Mesendoderm (in vitro differentiated cells): ENCODE measurements at regions not wholly inside any gene's neighbourhood (a gene's known extent, or its start where the extent isn't known, plus 50 kb on each side); places are given as distances from the start of the nearest gene placed in this dataset.
"Not testable (repeated sequence)": the region's sequence is repeated elsewhere in the genome, so short reads cannot be mapped to it uniquely, and the experiment has no call there.

ENCODE experiments used
- DNase-seq: peaks from one replicate; pipeline ENCODE4 v3.0.0; 2013
- H2AK5ac ChIP-seq: 2 replicates; pipeline ENCODE4 v1.6.1; 2013; ENCODE audit warnings: low read length, inconsistent platforms
- H2BK120ac ChIP-seq: 2 replicates; pipeline ENCODE4 v1.6.1; 2013; ENCODE audit warnings: low read depth, mild to moderate bottlenecking, low read length, moderate library complexity, mixed read lengths
- H2BK15ac ChIP-seq: replicated peaks from 2 replicates; pipeline ENCODE4 v1.6.1; 2013; ENCODE audit warnings: low read depth, mild to moderate bottlenecking, moderate library complexity
- H2BK5ac ChIP-seq: 2 replicates; pipeline ENCODE4 v1.6.1; 2013; ENCODE audit warnings: low read length, inconsistent platforms
- H3K18ac ChIP-seq: 2 replicates; pipeline ENCODE4 v1.6.1; 2013; ENCODE audit warnings: mild to moderate bottlenecking, low read length, mixed read lengths
- H3K23ac ChIP-seq: one replicate; pipeline ENCODE4 v1.6.1; 2013; ENCODE audit warnings: low read length
- H3K27ac ChIP-seq: 2 replicates; pipeline ENCODE4 v1.5.1; 2013; ENCODE audit warnings: low read depth, mild to moderate bottlenecking, inconsistent platforms, low read length, moderate library complexity
- H3K27me3 ChIP-seq: 2 replicates; pipeline ENCODE4 v1.6.1; 2013; ENCODE audit warnings: low read length, control low read depth, mild to moderate bottlenecking, inconsistent platforms; ENCODE audit not compliant: insufficient read depth, poor library complexity
- H3K36me3 ChIP-seq: 2 replicates; pipeline ENCODE4 v1.6.1; 2013; ENCODE audit warnings: low read length, inconsistent platforms; ENCODE audit not compliant: control insufficient read depth, insufficient read depth
- H3K4ac ChIP-seq: one replicate; pipeline ENCODE4 v1.6.1; 2013; ENCODE audit warnings: low read depth, mild to moderate bottlenecking, low read length, moderate library complexity
- H3K4me1 ChIP-seq: 2 replicates; pipeline ENCODE4 v1.6.1; 2013; ENCODE audit warnings: low read depth, low read length, inconsistent platforms; ENCODE audit not compliant: control insufficient read depth
- H3K4me2 ChIP-seq: 2 replicates; pipeline ENCODE4 v1.6.1; 2013; ENCODE audit warnings: low read length
- H3K4me3 ChIP-seq: 2 replicates; pipeline ENCODE4 v1.5.1; 2013; ENCODE audit warnings: mild to moderate bottlenecking, low read length
- H3K56ac ChIP-seq: one replicate; pipeline ENCODE4 v1.6.1; 2013; ENCODE audit warnings: low read length
- H3K79me1 ChIP-seq: 2 replicates; pipeline ENCODE4 v1.6.1; 2013; ENCODE audit warnings: low read length, inconsistent platforms
- H3K79me2 ChIP-seq: 2 replicates; pipeline ENCODE4 v1.6.1; 2013; ENCODE audit warnings: mild to moderate bottlenecking, low read length; ENCODE audit not compliant: control insufficient read depth, insufficient read depth
- H3K9ac ChIP-seq: 2 replicates; pipeline ENCODE4 v1.6.1; 2013; ENCODE audit warnings: low read length, inconsistent platforms
- H4K5ac ChIP-seq: one replicate; pipeline ENCODE4 v1.6.1; 2013; ENCODE audit warnings: low read length
- H4K8ac ChIP-seq: one replicate; pipeline ENCODE4 v1.6.1; 2013; ENCODE audit warnings: low read depth, mild to moderate bottlenecking, control low read depth, low read length, moderate library complexity
- WGBS: extraction: QIAGEN DNeasy Blood & Tissue Kit; methylation state at CpG from one replicate; pipeline ENCODE4 v1.1.7; 2013; ENCODE audit warnings: low lambda C conversion rate, missing lambda C conversion rate; ENCODE audit not compliant: insufficient coverage; ENCODE audit errors: extremely low coverage; 5-methylcytosine and 5-hydroxymethylcytosine counted together

DNA sequence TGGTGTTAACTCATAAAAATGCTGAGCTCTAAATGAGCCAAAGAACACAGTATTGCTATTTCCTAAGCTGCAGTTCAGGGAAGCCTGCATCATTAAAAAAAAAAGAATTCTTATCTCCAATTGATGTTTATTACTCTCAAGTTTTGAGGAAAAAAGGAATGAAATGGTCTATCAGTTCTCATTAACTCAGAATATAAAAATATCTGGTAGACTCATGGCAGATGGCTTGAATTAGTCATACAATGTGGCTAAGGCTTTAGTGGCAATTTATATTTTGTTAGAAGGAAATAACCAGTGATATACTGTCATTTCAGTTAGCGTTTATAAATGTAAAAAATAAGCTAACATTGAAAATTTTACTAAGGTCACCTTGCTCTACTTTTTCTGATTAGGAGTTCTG lies 1403.4 kb upstream of the C9orf72 start:
- H3K4ac ChIP-seq: no peak overlapping the region
- no peak overlapping the region for H3K18ac ChIP-seq
- no peak overlapping the region for H3K4me2 ChIP-seq
- no peak overlapping the region for H3K23ac ChIP-seq
- no peak overlapping the region for H2BK5ac ChIP-seq
- no peak overlapping the region for H4K8ac ChIP-seq
- H2AK5ac ChIP-seq: no peak overlapping the region
- no peak overlapping the region for H2BK15ac ChIP-seq
- H3K9ac ChIP-seq: no peak overlapping the region
- H2BK120ac ChIP-seq: no peak overlapping the region
- no CpG with 5 or more reads among the region's 1 CpG for WGBS
- no peaks in the 10 kb centered on the region for H3K4me1 ChIP-seq
- no peak overlapping the region for H3K56ac ChIP-seq
- H3K4me3 ChIP-seq: no peak overlapping the region
- no peaks in the 10 kb centered on the region for H3K27me3 ChIP-seq
- DNase-seq: no peak
- H3K27ac ChIP-seq: no peak overlapping the region
- no peak overlapping the region for H4K5ac ChIP-seq
- no peaks in the 10 kb centered on the region for H3K79me2 ChIP-seq
- H3K79me1 ChIP-seq: no peaks in the 10 kb centered on the region
- no peaks in the 10 kb centered on the region for H3K36me3 ChIP-seq

DNA sequence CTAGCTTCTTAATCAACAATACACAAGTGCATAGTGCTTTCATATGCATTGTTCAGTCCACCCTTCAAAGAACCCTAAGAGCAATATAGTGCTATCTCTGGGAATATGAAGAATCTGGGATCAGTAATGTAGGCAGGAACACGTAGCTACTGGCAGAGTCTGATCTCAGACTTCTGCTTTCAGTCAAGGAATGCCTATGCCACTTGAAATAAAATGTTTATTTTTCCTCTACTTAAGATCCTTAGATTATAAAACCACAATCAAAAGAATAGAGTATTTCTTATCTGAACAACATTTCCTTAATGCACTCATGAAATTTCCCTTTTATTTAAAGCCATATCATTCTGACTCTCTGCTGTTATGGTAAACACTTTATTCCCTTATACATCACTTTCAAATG lies 1407.8 kb upstream of the C9orf72 start:
- Histone ChIP-seq H3K4me3 (no peak overlapping the region), H2BK120ac (no peak overlapping the region), H4K5ac (no peak overlapping the region), H2BK15ac (no peak overlapping the region), H3K4me1 (no peaks in the 10 kb centered on the region), H3K56ac (no peak overlapping the region), H4K8ac (no peak overlapping the region), H2AK5ac (no peak overlapping the region), H2BK5ac (no peak overlapping the region), H3K9ac (no peak overlapping the region), H3K79me2 (no peaks in the 10 kb centered on the region), H3K4ac (no peak overlapping the region), H3K36me3 (no peaks in the 10 kb centered on the region), H3K18ac (no peak overlapping the region), H3K27ac (no peak overlapping the region), H3K27me3 (no peaks in the 10 kb centered on the region), H3K23ac (no peak overlapping the region), H3K79me1 (no peaks in the 10 kb centered on the region), H3K4me2 (no peak overlapping the region)
- no CpG with 5 or more reads among the region's 1 CpG for WGBS
- DNase-seq: no peak

DNA sequence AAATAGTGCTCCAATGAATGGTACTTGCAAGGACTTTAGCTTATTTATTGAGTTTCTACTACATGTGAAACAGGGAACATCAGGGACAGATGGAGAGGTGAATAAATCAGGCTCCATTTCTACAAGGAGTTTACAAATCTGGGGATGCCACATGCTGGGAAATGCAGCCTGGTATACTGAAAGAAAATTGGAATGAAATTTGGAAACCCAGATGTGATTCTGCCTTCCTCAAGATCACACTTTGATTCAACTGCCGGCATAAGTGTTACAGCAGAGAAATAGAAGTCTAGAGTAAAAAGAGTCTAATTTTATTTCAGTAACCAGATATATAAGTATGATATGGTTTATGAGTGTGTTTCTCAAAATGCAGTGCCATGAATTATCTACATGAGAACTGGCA lies 1408.4 kb upstream of the C9orf72 start:
- Histone ChIP-seq H3K4me3 (no peak overlapping the region), H3K79me1 (no peaks in the 10 kb centered on the region), H3K9ac (no peak overlapping the region), H3K79me2 (no peaks in the 10 kb centered on the region), H3K4me2 (no peak overlapping the region), H3K4me1 (no peaks in the 10 kb centered on the region), H2AK5ac (no peak overlapping the region), H3K36me3 (no peaks in the 10 kb centered on the region), H3K4ac (no peak overlapping the region), H3K56ac (no peak overlapping the region), H3K23ac (no peak overlapping the region), H4K5ac (no peak overlapping the region), H2BK120ac (no peak overlapping the region), H2BK15ac (no peak overlapping the region), H3K18ac (no peak overlapping the region), H3K27ac (no peak overlapping the region), H4K8ac (no peak overlapping the region), H3K27me3 (no peaks in the 10 kb centered on the region), H2BK5ac (no peak overlapping the region)
- WGBS: no CpG with 5 or more reads among the region's 1 CpG
- no peak for DNase-seq

DNA sequence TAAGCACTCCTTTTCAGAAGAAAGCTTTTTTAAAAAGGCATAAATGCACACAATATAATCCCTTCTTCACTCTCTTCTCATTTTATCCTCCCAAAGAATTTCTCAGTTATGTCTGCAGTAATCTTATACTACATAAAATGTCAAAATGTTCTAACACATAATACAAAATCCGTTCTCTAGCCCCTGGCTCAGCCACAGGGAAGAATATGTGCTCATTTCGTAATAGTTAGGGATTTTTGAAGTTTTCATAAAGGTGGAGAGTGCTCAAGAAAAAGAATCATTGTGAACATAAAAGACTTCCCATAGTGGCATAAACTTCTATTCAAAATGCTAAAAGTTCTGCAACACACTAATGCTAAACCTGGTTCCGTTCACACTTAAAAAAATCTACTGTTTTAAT lies 1410.7 kb upstream of the C9orf72 start:
- no peak overlapping the region for H3K9ac ChIP-seq
- no peak overlapping the region for H3K4me3 ChIP-seq
- H3K36me3 ChIP-seq: no peaks in the 10 kb centered on the region
- no peak overlapping the region for H3K4ac ChIP-seq
- H4K5ac ChIP-seq: no peak overlapping the region
- H3K79me2 ChIP-seq: no peaks in the 10 kb centered on the region
- no peak overlapping the region for H2BK15ac ChIP-seq
- whole genome bisulfite sequencing: no CpG with 5 or more reads among the region's 3 CpGs
- H3K4me1 ChIP-seq: no peaks in the 10 kb centered on the region
- H2BK5ac ChIP-seq: no peak overlapping the region
- H3K27ac ChIP-seq: no peak overlapping the region
- no peaks in the 10 kb centered on the region for H3K79me1 ChIP-seq
- H3K18ac ChIP-seq: no peak overlapping the region
- H4K8ac ChIP-seq: no peak overlapping the region
- H3K4me2 ChIP-seq: no peak overlapping the region
- no peak overlapping the region for H2BK120ac ChIP-seq
- DNase-seq: no peak
- H3K23ac ChIP-seq: no peak overlapping the region
- no peaks in the 10 kb centered on the region for H3K27me3 ChIP-seq
- H2AK5ac ChIP-seq: no peak overlapping the region
- no peak overlapping the region for H3K56ac ChIP-seq

DNA sequence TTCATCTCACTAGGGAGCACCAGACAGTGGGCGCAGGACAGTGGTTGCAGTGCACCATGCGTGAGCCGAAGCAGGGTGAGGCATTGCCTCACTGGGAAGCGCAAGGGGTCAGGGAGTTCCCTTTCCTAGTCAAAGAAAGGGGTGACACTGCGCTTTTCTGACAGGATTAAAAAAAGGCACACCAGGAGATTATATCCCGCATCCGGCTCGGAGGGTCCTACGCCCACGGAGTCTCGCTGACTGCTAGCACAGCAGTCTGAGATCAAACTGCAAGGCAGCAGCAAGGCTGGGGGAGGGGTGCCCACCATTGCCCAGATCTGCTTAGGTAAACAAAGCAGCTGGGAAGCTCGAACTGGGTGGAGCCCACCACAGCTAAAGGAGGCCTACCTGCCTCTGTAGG lies 1416.7 kb upstream of the C9orf72 start:
- H2BK5ac ChIP-seq, H2AK5ac ChIP-seq, H3K4ac ChIP-seq, H3K18ac ChIP-seq, H3K9ac ChIP-seq, H4K5ac ChIP-seq, H3K27me3 ChIP-seq, H2BK120ac ChIP-seq, H2BK15ac ChIP-seq, H4K8ac ChIP-seq, H3K79me1 ChIP-seq, H3K4me1 ChIP-seq, H3K23ac ChIP-seq, H3K4me3 ChIP-seq, DNase-seq, H3K4me2 ChIP-seq, H3K27ac ChIP-seq, H3K79me2 ChIP-seq, H3K36me3 ChIP-seq, H3K56ac ChIP-seq: not testable (repeated sequence)
- WGBS: no CpG with 5 or more reads among the region's 12 CpGs

DNA sequence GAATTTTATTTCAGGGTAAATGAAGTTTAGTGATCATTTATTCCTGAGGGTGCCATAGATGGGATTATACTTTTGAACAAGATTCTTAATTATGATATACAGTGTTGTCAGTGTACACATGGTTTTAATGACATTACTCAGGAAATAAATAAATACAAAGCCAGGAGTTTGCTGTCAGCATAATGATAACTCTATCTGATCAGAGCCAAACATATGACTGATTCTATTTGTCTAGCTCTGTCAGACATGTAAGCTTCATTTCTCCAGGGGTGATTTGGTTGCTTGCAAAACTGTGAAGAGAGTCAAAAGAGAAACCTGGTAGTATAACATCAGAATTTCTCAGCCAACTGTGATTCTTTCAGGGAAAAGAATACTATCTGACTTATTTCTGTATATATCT lies 1425.8 kb upstream of the C9orf72 start:
- H3K23ac ChIP-seq: no peak overlapping the region
- no peak overlapping the region for H3K9ac ChIP-seq
- no peak overlapping the region for H3K4me2 ChIP-seq
- H2AK5ac ChIP-seq: no peak overlapping the region
- H3K79me1 ChIP-seq: no peaks in the 10 kb centered on the region
- no peak overlapping the region for H4K5ac ChIP-seq
- H3K36me3 ChIP-seq: no peaks in the 10 kb centered on the region
- no peak overlapping the region for H3K18ac ChIP-seq
- no peaks in the 10 kb centered on the region for H3K27me3 ChIP-seq
- no peaks in the 10 kb centered on the region for H3K79me2 ChIP-seq
- H3K27ac ChIP-seq: no peak overlapping the region
- no peak overlapping the region for H4K8ac ChIP-seq
- no peak overlapping the region for H3K56ac ChIP-seq
- DNase-seq: no peak
- H2BK5ac ChIP-seq: no peak overlapping the region
- H2BK15ac ChIP-seq: no peak overlapping the region
- H3K4ac ChIP-seq: no peak overlapping the region
- no peak overlapping the region for H2BK120ac ChIP-seq
- H3K4me3 ChIP-seq: no peak overlapping the region
- H3K4me1 ChIP-seq: no peaks in the 10 kb centered on the region
